ENCODE measurements at regions not wholly inside any gene's neighbourhood (a gene's known extent, or its start where the extent isn't known, plus 50 kb on each side); places are given as distances from the start of the nearest gene placed in this dataset.

DNA sequence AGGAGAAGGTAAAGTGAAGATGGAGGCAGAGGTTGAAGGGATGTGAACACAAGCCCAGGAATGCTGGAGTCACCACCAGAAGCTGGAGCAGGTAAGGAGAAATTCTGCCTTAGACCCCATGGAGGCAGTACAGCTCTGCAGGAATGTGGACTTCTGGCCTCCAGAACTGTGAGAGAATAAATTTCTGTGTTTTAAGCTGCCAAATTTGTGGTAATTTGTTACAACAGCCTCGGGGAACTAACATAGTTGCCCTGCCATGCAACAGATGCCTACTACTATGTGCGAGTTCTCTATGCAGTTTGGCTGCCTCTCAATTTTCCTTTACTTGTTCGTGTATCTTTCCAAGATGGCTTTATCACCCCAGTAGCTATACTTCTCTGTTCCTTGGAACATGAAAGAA is 394.1 kb downstream of the TUSC7 start:
- Histone ChIP-seq H3K36me3 (ENCODE audit: control insufficient read depth in 2 of 2, insufficient read depth in 2 of 2, low read length in 1 of 2) (no peaks in the 10 kb centered on the region), H3K9me3 (ENCODE audit: control insufficient read depth in 2 of 2, insufficient read depth in 1 of 2, low read depth in 1 of 2, low read length in 1 of 2) (no peaks in the 10 kb centered on the region), H3K4me1 (ENCODE audit: control insufficient read depth in 2 of 2, insufficient read depth in 2 of 2, low read length in 1 of 2) (no peaks in the 10 kb centered on the region), H3K27me3 (ENCODE audit: control insufficient read depth in 1 of 2, insufficient read depth in 2 of 2, low read length in 2 of 2) (no peaks in the 10 kb centered on the region), H3K4me3 (ENCODE audit: low read depth in 1 of 2, low read length in 2 of 2) (no peak overlapping the region), H3K27ac (ENCODE audit: low read depth in 2 of 2, low read length in 1 of 2) (no peak overlapping the region)
- whole genome bisulfite sequencing, 2 donors, result 44 to 58% methylated on average over 3 of the region's 3 CpGs

DNA sequence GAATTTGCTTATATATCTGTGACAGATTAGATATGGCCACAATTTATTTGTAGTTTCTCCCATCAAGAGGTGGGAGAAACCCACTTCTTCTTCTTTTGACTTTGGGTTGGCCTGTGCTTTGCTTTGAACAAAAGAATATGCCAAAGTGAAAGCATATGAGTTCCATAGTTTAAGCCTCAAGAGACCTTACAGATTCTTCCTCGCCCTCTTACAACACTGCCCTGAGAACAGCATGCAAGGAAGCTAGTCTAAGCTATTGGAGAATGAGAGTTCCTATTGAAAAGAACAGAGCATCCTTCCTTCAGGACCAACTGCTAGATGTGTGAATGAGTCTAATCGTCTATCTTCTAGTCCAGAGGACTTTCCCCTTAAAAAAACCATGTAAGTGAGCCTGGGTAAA is 394.8 kb downstream of the TUSC7 start:
- Histone ChIP-seq H3K36me3 (ENCODE audit: control insufficient read depth in 2 of 2, insufficient read depth in 2 of 2, low read length in 1 of 2) (no peaks in the 10 kb centered on the region), H3K9me3 (ENCODE audit: control insufficient read depth in 2 of 2, insufficient read depth in 1 of 2, low read depth in 1 of 2, low read length in 1 of 2) (no peaks in the 10 kb centered on the region), H3K27ac (ENCODE audit: low read depth in 2 of 2, low read length in 1 of 2) (no peak overlapping the region), H3K4me1 (ENCODE audit: control insufficient read depth in 2 of 2, insufficient read depth in 2 of 2, low read length in 1 of 2) (no peaks in the 10 kb centered on the region), H3K27me3 (ENCODE audit: control insufficient read depth in 1 of 2, insufficient read depth in 2 of 2, low read length in 2 of 2) (no peaks in the 10 kb centered on the region), H3K4me3 (ENCODE audit: low read depth in 1 of 2, low read length in 2 of 2) (no peak overlapping the region)
- 58 to 71% methylated on average over 2 of the region's 2 CpGs for WGBS, 2 donors

DNA sequence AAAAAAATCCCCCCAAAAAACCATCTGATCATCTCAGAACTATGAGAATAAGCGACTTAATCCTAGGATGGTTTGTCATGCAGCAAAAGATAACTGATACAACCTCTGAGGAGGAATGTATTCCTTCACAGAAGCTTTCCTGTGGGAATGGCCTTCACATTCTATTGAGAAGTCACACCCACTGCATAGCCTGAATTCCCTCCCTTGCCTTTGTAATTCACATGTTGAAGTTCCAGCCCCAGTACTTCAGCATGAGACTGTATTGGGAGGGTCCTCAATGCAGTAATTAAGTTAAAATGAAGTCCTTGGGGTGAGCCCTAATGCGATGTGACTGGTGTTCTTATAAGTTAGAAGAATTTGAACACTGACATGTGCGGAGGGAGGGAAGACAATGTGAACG is 395.2 kb downstream of the TUSC7 start:
- 90 to 97% methylated on average over 4 of the region's 4 CpGs for WGBS, 2 donors
- Histone ChIP-seq H3K27me3 (ENCODE audit: control insufficient read depth in 1 of 2, insufficient read depth in 2 of 2, low read length in 2 of 2) (no peaks in the 10 kb centered on the region), H3K4me3 (ENCODE audit: low read depth in 1 of 2, low read length in 2 of 2) (no peak overlapping the region), H3K27ac (ENCODE audit: low read depth in 2 of 2, low read length in 1 of 2) (no peak overlapping the region), H3K9me3 (ENCODE audit: control insufficient read depth in 2 of 2, insufficient read depth in 1 of 2, low read depth in 1 of 2, low read length in 1 of 2) (no peaks in the 10 kb centered on the region), H3K4me1 (ENCODE audit: control insufficient read depth in 2 of 2, insufficient read depth in 2 of 2, low read length in 1 of 2) (no peaks in the 10 kb centered on the region), H3K36me3 (ENCODE audit: control insufficient read depth in 2 of 2, insufficient read depth in 2 of 2, low read length in 1 of 2) (no peaks in the 10 kb centered on the region)

DNA sequence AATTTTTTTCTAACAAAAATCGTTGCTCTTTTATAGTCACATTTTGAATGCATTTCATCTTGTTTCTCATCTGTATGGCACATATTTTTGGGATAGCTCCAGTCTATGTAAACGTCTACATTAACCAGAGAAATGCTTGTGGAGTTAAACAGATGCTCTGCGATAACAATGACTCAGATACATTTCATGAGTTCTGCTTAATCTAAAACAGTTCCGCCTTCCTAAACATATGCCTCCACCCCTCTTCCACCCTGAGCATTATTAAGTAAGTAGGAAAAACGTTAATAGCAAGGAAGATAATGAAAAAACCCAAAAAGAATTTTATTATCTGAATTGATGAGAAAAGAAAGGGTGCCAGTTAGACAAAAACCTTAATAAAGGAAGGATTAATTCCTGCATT is 396.1 kb downstream of the TUSC7 start:
- no peaks in the 10 kb centered on the region for H3K9me3 ChIP-seq (ENCODE audit: control insufficient read depth in 2 of 2, insufficient read depth in 1 of 2, low read depth in 1 of 2, low read length in 1 of 2)
- H3K4me3 ChIP-seq (ENCODE audit: low read depth in 1 of 2, low read length in 2 of 2), result no peak overlapping the region
- H3K27me3 ChIP-seq (ENCODE audit: control insufficient read depth in 1 of 2, insufficient read depth in 2 of 2, low read length in 2 of 2), result no peaks in the 10 kb centered on the region
- H3K27ac ChIP-seq (ENCODE audit: low read depth in 2 of 2, low read length in 1 of 2), result no peak overlapping the region
- no peaks in the 10 kb centered on the region for H3K4me1 ChIP-seq (ENCODE audit: control insufficient read depth in 2 of 2, insufficient read depth in 2 of 2, low read length in 1 of 2)
- WGBS, 2 donors, result 53 to 60% methylated on average over 5 of the region's 5 CpGs
- H3K36me3 ChIP-seq (ENCODE audit: control insufficient read depth in 2 of 2, insufficient read depth in 2 of 2, low read length in 1 of 2), result no peaks in the 10 kb centered on the region

DNA sequence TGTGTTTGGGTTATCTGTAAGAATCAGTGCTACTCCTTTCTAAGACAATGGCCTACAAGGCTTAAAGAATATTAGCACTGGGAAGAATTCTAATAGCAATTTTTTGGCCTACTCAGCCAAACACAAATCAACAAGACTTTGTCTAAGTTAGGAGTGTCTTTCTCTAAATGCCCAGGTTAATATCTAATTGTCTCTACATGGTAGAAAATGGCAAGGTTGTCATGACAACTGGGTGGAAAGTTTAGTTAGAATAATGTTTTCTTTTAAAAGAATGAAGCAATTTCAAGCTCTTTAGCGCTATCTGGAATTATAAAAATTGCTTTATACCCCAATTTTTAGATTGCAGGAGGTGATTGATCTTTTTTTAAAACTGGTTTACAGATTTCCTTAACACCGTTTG is 396.8 kb downstream of the TUSC7 start:
- 75 to 79% methylated on average over 2 of the region's 2 CpGs for WGBS, 2 donors
- H3K27me3 ChIP-seq (ENCODE audit: control insufficient read depth in 1 of 2, insufficient read depth in 2 of 2, low read length in 2 of 2), result no peaks in the 10 kb centered on the region

DNA sequence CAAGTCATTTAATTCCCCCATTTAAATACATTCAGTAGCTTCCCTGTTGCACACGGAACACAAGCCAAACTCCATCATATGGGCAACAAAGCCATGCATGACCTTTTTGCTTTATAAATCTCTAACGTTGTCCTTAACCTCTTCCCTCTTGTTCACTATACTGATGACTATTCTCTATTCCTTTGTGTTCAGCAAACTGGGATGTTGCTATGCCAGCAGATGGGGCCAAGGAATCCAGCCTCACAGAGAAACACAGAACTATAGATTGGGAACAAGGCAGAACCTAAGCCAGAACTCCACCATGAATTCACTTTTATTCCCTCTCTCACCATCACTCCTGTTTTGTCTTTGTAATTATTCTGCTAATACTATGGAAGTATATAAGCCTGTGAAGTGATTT is 398.4 kb downstream of the TUSC7 start:
- no peak overlapping the region for H3K4me3 ChIP-seq (ENCODE audit: low read depth in 1 of 2, low read length in 2 of 2)
- no peaks in the 10 kb centered on the region for H3K36me3 ChIP-seq (ENCODE audit: control insufficient read depth in 2 of 2, insufficient read depth in 2 of 2, low read length in 1 of 2)
- 76 to 78% methylated on average over 2 of the region's 2 CpGs for WGBS, 2 donors
- H3K27me3 ChIP-seq (ENCODE audit: control insufficient read depth in 1 of 2, insufficient read depth in 2 of 2, low read length in 2 of 2), result no peaks in the 10 kb centered on the region
- no peaks in the 10 kb centered on the region for H3K4me1 ChIP-seq (ENCODE audit: control insufficient read depth in 2 of 2, insufficient read depth in 2 of 2, low read length in 1 of 2)
- no peaks in the 10 kb centered on the region for H3K9me3 ChIP-seq (ENCODE audit: control insufficient read depth in 2 of 2, insufficient read depth in 1 of 2, low read depth in 1 of 2, low read length in 1 of 2)
- H3K27ac ChIP-seq (ENCODE audit: low read depth in 2 of 2, low read length in 1 of 2), result no peak overlapping the region

More for the DNA sequence above, 396.8 kb downstream of the TUSC7 start:
- no peaks in the 10 kb centered on the region for H3K36me3 ChIP-seq (ENCODE audit: control insufficient read depth in 2 of 2, insufficient read depth in 2 of 2, low read length in 1 of 2)
- no peaks in the 10 kb centered on the region for H3K4me1 ChIP-seq (ENCODE audit: control insufficient read depth in 2 of 2, insufficient read depth in 2 of 2, low read length in 1 of 2)
- H3K4me3 ChIP-seq (ENCODE audit: low read depth in 1 of 2, low read length in 2 of 2), result no peak overlapping the region
- H3K27ac ChIP-seq (ENCODE audit: low read depth in 2 of 2, low read length in 1 of 2), result no peak overlapping the region
- H3K9me3 ChIP-seq (ENCODE audit: control insufficient read depth in 2 of 2, insufficient read depth in 1 of 2, low read depth in 1 of 2, low read length in 1 of 2), result no peaks in the 10 kb centered on the region

DNA sequence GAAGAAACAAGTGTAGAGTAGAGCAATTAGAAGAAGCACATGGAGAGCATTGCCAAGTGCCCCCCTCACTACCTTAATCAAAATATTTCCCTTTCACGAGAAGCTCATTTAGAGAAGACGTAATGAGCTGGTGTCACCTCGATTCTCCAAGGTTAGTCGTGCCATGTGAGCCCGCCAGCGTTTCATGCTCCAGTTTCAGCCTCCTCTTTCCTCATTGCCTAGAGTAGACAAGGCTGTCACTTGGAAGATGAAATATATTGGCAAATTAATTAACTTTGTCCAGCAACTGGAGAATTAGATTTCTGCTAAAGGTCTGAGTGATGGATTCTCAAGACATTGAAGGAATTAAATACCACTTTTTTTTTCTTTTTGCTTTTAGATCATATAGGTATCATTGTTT is 399.6 kb downstream of the TUSC7 start:
- H3K4me3 ChIP-seq (ENCODE audit: low read depth in 1 of 2, low read length in 2 of 2), result no peak overlapping the region
- no peaks in the 10 kb centered on the region for H3K36me3 ChIP-seq (ENCODE audit: control insufficient read depth in 2 of 2, insufficient read depth in 2 of 2, low read length in 1 of 2)
- H3K27ac ChIP-seq (ENCODE audit: low read depth in 2 of 2, low read length in 1 of 2), result no peak overlapping the region
- no peaks in the 10 kb centered on the region for H3K27me3 ChIP-seq (ENCODE audit: control insufficient read depth in 1 of 2, insufficient read depth in 2 of 2, low read length in 2 of 2)
- WGBS, 2 donors, result 83 to 90% methylated on average over 6 of the region's 6 CpGs
- no peaks in the 10 kb centered on the region for H3K9me3 ChIP-seq (ENCODE audit: control insufficient read depth in 2 of 2, insufficient read depth in 1 of 2, low read depth in 1 of 2, low read length in 1 of 2)
- H3K4me1 ChIP-seq (ENCODE audit: control insufficient read depth in 2 of 2, insufficient read depth in 2 of 2, low read length in 1 of 2), result no peaks in the 10 kb centered on the region

DNA sequence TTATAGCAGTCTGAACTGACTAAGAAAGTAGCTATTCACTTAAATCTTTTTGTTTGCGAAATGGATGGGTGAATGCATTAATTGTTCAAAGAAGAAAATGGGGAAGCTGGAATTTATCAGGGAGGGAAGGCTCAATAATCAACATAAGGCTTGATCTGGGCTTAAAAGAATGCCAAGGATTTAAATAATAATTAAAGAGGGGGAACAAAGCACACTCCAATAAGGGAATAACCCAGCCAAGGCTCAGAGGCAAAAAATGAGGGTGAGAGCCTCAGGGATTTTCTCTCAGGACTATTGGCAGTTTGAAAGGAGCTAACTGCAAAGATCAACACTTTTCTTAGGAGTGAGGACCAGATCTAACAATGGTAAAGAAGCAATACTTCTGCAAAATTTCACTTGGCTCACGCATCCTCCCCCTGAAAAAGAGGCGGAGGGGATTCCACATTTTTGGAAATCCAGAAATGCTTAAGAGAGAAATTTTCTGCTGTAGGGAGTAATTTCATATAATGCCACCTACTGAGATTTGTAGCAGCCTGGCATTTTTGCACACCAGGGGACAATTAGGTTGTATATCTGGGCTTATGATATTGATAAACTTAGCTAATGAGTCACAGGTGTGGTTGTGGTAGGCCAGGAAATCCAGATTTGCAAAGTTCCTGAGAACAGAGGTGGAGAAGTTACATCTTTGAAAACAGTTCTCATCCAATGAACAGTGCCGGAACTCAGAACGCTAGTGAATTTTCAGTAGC is 405.1 kb downstream of the TUSC7 start:
- Histone ChIP-seq H3K27ac (ENCODE audit: low read depth in 2 of 2, low read length in 1 of 2) (no peak overlapping the region), H3K36me3 (ENCODE audit: control insufficient read depth in 2 of 2, insufficient read depth in 2 of 2, low read length in 1 of 2) (no peaks in the 10 kb centered on the region), H3K9me3 (ENCODE audit: control insufficient read depth in 2 of 2, insufficient read depth in 1 of 2, low read depth in 1 of 2, low read length in 1 of 2) (no peaks in the 10 kb centered on the region), H3K4me1 (ENCODE audit: control insufficient read depth in 2 of 2, insufficient read depth in 2 of 2, low read length in 1 of 2) (no peaks in the 10 kb centered on the region), H3K4me3 (ENCODE audit: low read depth in 1 of 2, low read length in 2 of 2) (no peak overlapping the region), H3K27me3 (ENCODE audit: control insufficient read depth in 1 of 2, insufficient read depth in 2 of 2, low read length in 2 of 2) (no peaks in the 10 kb centered on the region)
- WGBS, 2 donors, result 92 to 95% methylated on average over 5 of the region's 5 CpGs

DNA sequence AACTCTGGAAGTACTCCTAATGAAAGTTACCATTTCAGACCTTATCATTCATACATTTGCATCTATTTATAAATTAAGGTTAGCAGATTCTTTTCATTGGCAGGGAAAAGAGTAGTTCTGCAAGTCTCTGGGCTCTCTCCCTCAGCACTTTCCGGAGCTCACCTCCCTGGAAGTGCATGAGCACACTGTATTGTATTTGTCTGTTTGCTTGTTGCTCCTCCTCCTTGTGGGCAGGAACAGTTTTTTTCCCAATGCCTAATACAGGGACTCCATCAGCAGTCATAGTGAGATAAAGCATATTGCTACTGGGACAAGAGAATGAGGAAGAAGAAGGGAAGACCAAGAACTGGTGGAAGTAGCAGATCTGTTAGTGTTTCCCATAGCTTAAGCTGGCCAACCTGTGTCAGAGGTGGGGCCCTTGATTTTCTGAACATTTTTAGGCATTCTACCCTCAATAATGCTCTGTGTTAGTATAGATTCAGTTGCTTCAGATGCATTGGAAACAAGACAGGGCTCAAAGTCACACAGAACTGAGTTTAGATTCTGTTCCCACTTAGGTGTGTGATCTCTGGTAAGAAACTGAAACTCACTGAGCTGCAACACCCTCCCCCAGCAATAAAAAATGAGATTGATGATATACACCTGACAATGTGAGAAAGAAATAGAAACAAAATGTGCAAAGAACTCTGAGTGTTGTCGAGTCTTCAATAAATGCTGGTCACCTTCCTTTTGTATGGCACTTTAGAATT is 407.8 kb downstream of the TUSC7 start:
- no peak overlapping the region for H3K4me3 ChIP-seq (ENCODE audit: low read depth in 1 of 2, low read length in 2 of 2)
- H3K27me3 ChIP-seq (ENCODE audit: control insufficient read depth in 1 of 2, insufficient read depth in 2 of 2, low read length in 2 of 2), result no peaks in the 10 kb centered on the region
- no peak overlapping the region for H3K27ac ChIP-seq (ENCODE audit: low read depth in 2 of 2, low read length in 1 of 2)
- H3K4me1 ChIP-seq (ENCODE audit: control insufficient read depth in 2 of 2, insufficient read depth in 2 of 2, low read length in 1 of 2), result no peaks in the 10 kb centered on the region
- no peaks in the 10 kb centered on the region for H3K9me3 ChIP-seq (ENCODE audit: control insufficient read depth in 2 of 2, insufficient read depth in 1 of 2, low read depth in 1 of 2, low read length in 1 of 2)
- no peaks in the 10 kb centered on the region for H3K36me3 ChIP-seq (ENCODE audit: control insufficient read depth in 2 of 2, insufficient read depth in 2 of 2, low read length in 1 of 2)
- WGBS, 2 donors, result 77 to 82% methylated on average over 2 of the region's 2 CpGs

DNA sequence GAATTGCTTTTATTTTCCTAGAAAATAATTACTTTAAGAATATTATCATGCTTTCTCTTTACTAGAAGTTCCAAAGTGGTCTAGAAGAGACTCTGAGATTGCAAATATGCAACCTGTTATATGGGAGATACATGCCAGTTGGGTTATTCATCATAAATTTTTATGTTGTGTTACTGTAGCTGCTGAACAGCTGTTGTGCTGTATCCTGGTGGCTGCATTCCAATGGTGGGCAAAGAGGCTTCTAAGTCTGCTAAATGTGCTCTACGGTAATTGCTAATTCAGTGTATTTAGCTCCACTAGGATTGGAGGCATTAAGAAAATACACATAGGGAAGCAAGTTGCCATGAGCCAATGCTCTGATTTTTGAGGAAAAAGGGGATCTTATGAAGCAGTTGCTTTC is 409.0 kb downstream of the TUSC7 start:
- no peaks in the 10 kb centered on the region for H3K36me3 ChIP-seq (ENCODE audit: control insufficient read depth in 2 of 2, insufficient read depth in 2 of 2, low read length in 1 of 2)
- WGBS, 2 donors, result 89 to 95% methylated on average over 1 of the region's 1 CpG
- H3K27me3 ChIP-seq (ENCODE audit: control insufficient read depth in 1 of 2, insufficient read depth in 2 of 2, low read length in 2 of 2), result no peaks in the 10 kb centered on the region
- no peaks in the 10 kb centered on the region for H3K4me1 ChIP-seq (ENCODE audit: control insufficient read depth in 2 of 2, insufficient read depth in 2 of 2, low read length in 1 of 2)
- H3K4me3 ChIP-seq (ENCODE audit: low read depth in 1 of 2, low read length in 2 of 2), result no peak overlapping the region
- H3K27ac ChIP-seq (ENCODE audit: low read depth in 2 of 2, low read length in 1 of 2), result no peak overlapping the region
- no peaks in the 10 kb centered on the region for H3K9me3 ChIP-seq (ENCODE audit: control insufficient read depth in 2 of 2, insufficient read depth in 1 of 2, low read depth in 1 of 2, low read length in 1 of 2)

Measured in esophagus (tissue), 2 donors.